A549 (cell line): ENCODE measurements at regions not wholly inside any gene's neighbourhood (a gene's known extent, or its start where the extent isn't known, plus 50 kb on each side); places are given as distances from the start of the nearest gene placed in this dataset.

Source experiments
- BHLHE40 ChIP-seq: IDR thresholded peaks from 2 replicates; pipeline ENCODE4 v1.6.1; 2012; ENCODE audit warnings: low read depth, low read length, inconsistent platforms
- EP300 ChIP-seq, 2 experiments: fragments of >200 bp; sonication (Bioruptor Twin); formaldehyde crosslinking; IDR thresholded peaks; 2 replicates in 1 of 2; 3 replicates in 1 of 2; pipeline ENCODE4 v1.6.1; 2016 to 2017
- HOXB5 ChIP-seq: fragments of 250-450 bp; sonication (Bioruptor Pico); IDR thresholded peaks from 2 replicates; pipeline ENCODE4 v1.5.0; 2020; ENCODE audit warnings: mild to moderate bottlenecking, moderate library complexity
- POLR2A ChIP-seq: IDR thresholded peaks from 2 replicates; pipeline ENCODE4 v1.6.1; 2012; ENCODE audit warnings: mild to moderate bottlenecking, low read length
- ZSCAN20 ChIP-seq: fragments of 250-450 bp; sonication (Bioruptor Pico); IDR thresholded peaks from 2 replicates; pipeline ENCODE4 v1.8.0; 2022; ENCODE audit warnings: mild to moderate bottlenecking, moderate library complexity
- TF ChIP-seq, protein P1 (sequence below): fragments of >200 bp; sonication (Bioruptor Twin); formaldehyde crosslinking; IDR thresholded peaks from 3 replicates; pipeline ENCODE4 v1.5.1; 2016
- TF ChIP-seq, protein P2 (sequence below): fragments of 150-350 bp; IDR thresholded peaks from 2 replicates; pipeline ENCODE4 v1.6.1; 2014; ENCODE audit warnings: low read depth, mild to moderate bottlenecking, low read length

DNA sequence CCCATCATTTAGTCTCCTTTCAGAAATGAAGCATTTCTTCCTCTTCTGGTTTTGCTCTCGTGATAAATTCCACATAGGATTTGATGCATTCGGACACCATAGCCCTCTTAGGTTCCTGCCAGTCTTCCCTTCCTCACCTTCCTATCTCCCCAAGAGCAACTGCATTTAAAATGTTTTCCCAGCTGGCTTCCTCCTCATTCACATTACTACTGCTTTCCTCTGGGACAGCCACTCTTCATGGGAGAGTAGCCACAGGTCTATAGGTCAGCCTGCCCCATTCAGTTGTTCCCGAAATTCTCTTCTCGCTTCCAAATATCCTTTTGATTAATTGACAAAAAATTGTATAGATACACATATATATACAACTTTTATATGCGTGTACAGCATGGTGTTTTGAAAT, 214.2 kb upstream of the PDE10A start:
- TF ChIP-seq, protein P1, sequence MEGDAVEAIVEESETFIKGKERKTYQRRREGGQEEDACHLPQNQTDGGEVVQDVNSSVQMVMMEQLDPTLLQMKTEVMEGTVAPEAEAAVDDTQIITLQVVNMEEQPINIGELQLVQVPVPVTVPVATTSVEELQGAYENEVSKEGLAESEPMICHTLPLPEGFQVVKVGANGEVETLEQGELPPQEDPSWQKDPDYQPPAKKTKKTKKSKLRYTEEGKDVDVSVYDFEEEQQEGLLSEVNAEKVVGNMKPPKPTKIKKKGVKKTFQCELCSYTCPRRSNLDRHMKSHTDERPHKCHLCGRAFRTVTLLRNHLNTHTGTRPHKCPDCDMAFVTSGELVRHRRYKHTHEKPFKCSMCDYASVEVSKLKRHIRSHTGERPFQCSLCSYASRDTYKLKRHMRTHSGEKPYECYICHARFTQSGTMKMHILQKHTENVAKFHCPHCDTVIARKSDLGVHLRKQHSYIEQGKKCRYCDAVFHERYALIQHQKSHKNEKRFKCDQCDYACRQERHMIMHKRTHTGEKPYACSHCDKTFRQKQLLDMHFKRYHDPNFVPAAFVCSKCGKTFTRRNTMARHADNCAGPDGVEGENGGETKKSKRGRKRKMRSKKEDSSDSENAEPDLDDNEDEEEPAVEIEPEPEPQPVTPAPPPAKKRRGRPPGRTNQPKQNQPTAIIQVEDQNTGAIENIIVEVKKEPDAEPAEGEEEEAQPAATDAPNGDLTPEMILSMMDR: no peak
- TF ChIP-seq HOXB5 (CRISPR knock-in tag) (no peak), POLR2A (no peak), EP300 (IDR thresholded peaks at IDR 0.05) (no peak), ZSCAN20 (CRISPR knock-in tag) (no peak), BHLHE40 (no peak)
- TF ChIP-seq, protein P2, sequence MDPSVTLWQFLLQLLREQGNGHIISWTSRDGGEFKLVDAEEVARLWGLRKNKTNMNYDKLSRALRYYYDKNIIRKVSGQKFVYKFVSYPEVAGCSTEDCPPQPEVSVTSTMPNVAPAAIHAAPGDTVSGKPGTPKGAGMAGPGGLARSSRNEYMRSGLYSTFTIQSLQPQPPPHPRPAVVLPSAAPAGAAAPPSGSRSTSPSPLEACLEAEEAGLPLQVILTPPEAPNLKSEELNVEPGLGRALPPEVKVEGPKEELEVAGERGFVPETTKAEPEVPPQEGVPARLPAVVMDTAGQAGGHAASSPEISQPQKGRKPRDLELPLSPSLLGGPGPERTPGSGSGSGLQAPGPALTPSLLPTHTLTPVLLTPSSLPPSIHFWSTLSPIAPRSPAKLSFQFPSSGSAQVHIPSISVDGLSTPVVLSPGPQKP: no peak
